NCI-H524 (cell line): ENCODE measurements at regions not wholly inside any gene's neighbourhood (a gene's known extent, or its start where the extent isn't known, plus 50 kb on each side); places are given as distances from the start of the nearest gene placed in this dataset.

ENCODE experiments used
- DNase-seq, 2 experiments: peaks; one replicate each; lab custom pipeline; 2025; lab: John Stamatoyannopoulos, UW

GRCh38 chr9:118303216-118303615 lies 599.0 kb downstream of the TLR4 start:
- DNase-seq, result no peak

GRCh38 chr9:118305331-118305730 lies 601.1 kb downstream of the TLR4 start:
- DNase-seq, result no peak

GRCh38 chr9:118306801-118307200 lies 602.6 kb downstream of the TLR4 start:
- DNase-seq, result no peak

- no peak for DNase-seq
Measured at GRCh38 chr9:118313965-118314364, 609.8 kb downstream of the TLR4 start.

- DNase-seq, result no peak
Measured at GRCh38 chr9:118316831-118317343, 612.7 kb downstream of the TLR4 start.

- DNase-seq, result no peak
Measured at GRCh38 chr9:118318770-118319431, 614.7 kb downstream of the TLR4 start.

- DNase-seq, result no peak
Measured at GRCh38 chr9:118321788-118322187, 617.6 kb downstream of the TLR4 start.

- no peak for DNase-seq
Measured at GRCh38 chr9:118324706-118325105, 620.5 kb downstream of the TLR4 start.

GRCh38 chr9:118325757-118326156 lies 621.6 kb downstream of the TLR4 start:
- DNase-seq, result no peak

GRCh38 chr9:118326326-118326725 lies 622.1 kb downstream of the TLR4 start:
- DNase-seq, result no peak

GRCh38 chr9:118330191-118330986 lies 626.2 kb downstream of the TLR4 start:
- no peak for DNase-seq

- DNase-seq, result no peak
Measured at GRCh38 chr9:118331622-118332045, 627.4 kb downstream of the TLR4 start.

GRCh38 chr9:118336250-118336942 lies 632.2 kb downstream of the TLR4 start:
- DNase-seq, result no peak

GRCh38 chr9:118336943-118337330 lies 632.7 kb downstream of the TLR4 start:
- DNase-seq, result no peak

GRCh38 chr9:118360036-118360435 lies 655.8 kb downstream of the TLR4 start:
- DNase-seq, result no peak

GRCh38 chr9:118362123-118362522 lies 657.9 kb downstream of the TLR4 start:
- no peak for DNase-seq

- DNase-seq, result no peak
Measured at GRCh38 chr9:118362596-118362995, 658.4 kb downstream of the TLR4 start.

- DNase-seq, result no peak
Measured at GRCh38 chr9:118364266-118365106, 660.3 kb downstream of the TLR4 start.

- DNase-seq, result peak in 1 of 2 experiments; percentile 22
Measured at GRCh38 chr9:118366228-118366627, 662.0 kb downstream of the TLR4 start.

GRCh38 chr9:118367383-118367782 lies 663.2 kb downstream of the TLR4 start:
- no peak for DNase-seq

GRCh38 chr9:118384531-118385100 lies 680.4 kb downstream of the TLR4 start:
- DNase-seq, result no peak
